Mesenchymal stem cell (in vitro differentiated cells and primary cell): ENCODE measurements at regions not wholly inside any gene's neighbourhood (a gene's known extent, or its start where the extent isn't known, plus 50 kb on each side); places are given as distances from the start of the nearest gene placed in this dataset.

Source experiments
- DNase-seq: peaks from one replicate; pipeline ENCODE4 v3.0.0-alpha.2; 2013
- H2AFZ ChIP-seq: one replicate; pipeline ENCODE4 v1.6.1; 2013; ENCODE audit warnings: low read depth, mild to moderate bottlenecking, control low read depth, inconsistent platforms, low read length, moderate library complexity
- H2AK5ac ChIP-seq: 2 replicates; pipeline ENCODE4 v1.6.1; 2013; ENCODE audit warnings: low read length, moderate library complexity, mild to moderate bottlenecking, inconsistent platforms; ENCODE audit not compliant: severe bottlenecking
- H2BK120ac ChIP-seq: one replicate; pipeline ENCODE4 v1.6.1; 2013; ENCODE audit warnings: low read depth, mild to moderate bottlenecking, inconsistent platforms, low read length, moderate library complexity
- H2BK12ac ChIP-seq, 2 experiments: one replicate each; pipeline ENCODE4 v1.6.1; 2013; ENCODE audit warnings: inconsistent platforms in 2 of 2, low read length in 2 of 2, mild to moderate bottlenecking in 2 of 2, moderate library complexity in 2 of 2, control low read depth in 1 of 2
- H2BK15ac ChIP-seq: one replicate; pipeline ENCODE4 v1.6.1; 2013; ENCODE audit warnings: mild to moderate bottlenecking, low read depth, inconsistent platforms; ENCODE audit not compliant: poor library complexity, severe bottlenecking
- H2BK5ac ChIP-seq: 2 replicates; pipeline ENCODE4 v1.6.1; 2013; ENCODE audit warnings: low read depth, mild to moderate bottlenecking, low read length, control low read depth, inconsistent platforms; ENCODE audit not compliant: poor library complexity, severe bottlenecking
- H3K14ac ChIP-seq, 2 experiments: one replicate each; pipeline ENCODE4 v1.6.1; 2013; ENCODE audit warnings: inconsistent platforms in 2 of 2, low read length in 2 of 2, control low read depth in 1 of 2, mild to moderate bottlenecking in 1 of 2, moderate library complexity in 1 of 2
- H3K18ac ChIP-seq, 2 experiments: one replicate each; pipeline ENCODE4 v1.6.1; 2013; ENCODE audit warnings: inconsistent platforms in 2 of 2, low read length in 2 of 2, control low read depth in 1 of 2, low read depth in 1 of 2, mild to moderate bottlenecking in 1 of 2
- H3K23ac ChIP-seq, 2 experiments: one replicate each; pipeline ENCODE4 v1.6.1; 2013; ENCODE audit warnings: inconsistent platforms in 2 of 2, low read length in 2 of 2, mild to moderate bottlenecking in 2 of 2, moderate library complexity in 2 of 2, control low read depth in 1 of 2
- H3K27ac ChIP-seq: 2 replicates; pipeline ENCODE4 v1.5.1; 2013; ENCODE audit warnings: mild to moderate bottlenecking, moderate library complexity, low read length, control low read depth, inconsistent platforms; ENCODE audit not compliant: poor library complexity, severe bottlenecking
- H3K27me3 ChIP-seq, 2 experiments: 2 replicates each; pipeline versions ENCODE4 v1.6.1 to v1.7.0; 2013; ENCODE audit warnings: low read length in 2 of 2, mild to moderate bottlenecking in 2 of 2, moderate library complexity in 2 of 2, control low read depth in 1 of 2, inconsistent platforms in 1 of 2; ENCODE audit not compliant: control insufficient read depth in 1 of 2, insufficient read depth in 1 of 2
- H3K36me3 ChIP-seq, 2 experiments: 2 replicates each; pipeline versions ENCODE4 v1.6.1 to v1.7.0; 2013; ENCODE audit warnings: low read length in 2 of 2, control low read depth in 1 of 2, inconsistent platforms in 1 of 2, low read depth in 1 of 2, mild to moderate bottlenecking in 1 of 2; ENCODE audit not compliant: insufficient read depth in 2 of 2, control insufficient read depth in 1 of 2
- H3K4ac ChIP-seq, 2 experiments: one replicate each; pipeline ENCODE4 v1.6.1; 2013; ENCODE audit warnings: inconsistent platforms in 2 of 2, low read length in 2 of 2, mild to moderate bottlenecking in 2 of 2, moderate library complexity in 2 of 2, control low read depth in 1 of 2, low read depth in 1 of 2
- H3K4me1 ChIP-seq: 2 replicates; pipeline ENCODE4 v1.6.1; 2013; ENCODE audit warnings: low read depth, low read length, control low read depth; ENCODE audit not compliant: control insufficient read depth, insufficient read depth
- H3K4me2 ChIP-seq: 2 replicates; pipeline ENCODE4 v1.6.1; 2013; ENCODE audit warnings: low read length, mild to moderate bottlenecking, inconsistent platforms; ENCODE audit not compliant: poor library complexity, severe bottlenecking
- H3K4me3 ChIP-seq, 2 experiments: 2 replicates each; pipeline versions ENCODE4 v1.5.1 to v1.7.0; 2013; ENCODE audit warnings: low read length in 2 of 2, mild to moderate bottlenecking in 2 of 2, control low read depth in 1 of 2, low read depth in 1 of 2; ENCODE audit not compliant: insufficient read depth in 1 of 2
- H3K79me1 ChIP-seq: replicated peaks from 2 replicates; pipeline ENCODE4 v1.6.1; 2013; ENCODE audit warnings: mild to moderate bottlenecking, control low read depth, low read length, inconsistent platforms; ENCODE audit not compliant: poor library complexity, severe bottlenecking
- H3K9ac ChIP-seq: 2 replicates; pipeline ENCODE4 v1.7.0; 2013; ENCODE audit warnings: mild to moderate bottlenecking, low read length, moderate library complexity
- H3K9me3 ChIP-seq: 2 replicates; pipeline ENCODE4 v1.7.0; 2013; ENCODE audit warnings: mild to moderate bottlenecking, low read length; ENCODE audit not compliant: control insufficient read depth
- H4K8ac ChIP-seq: one replicate; pipeline ENCODE4 v1.6.1; 2013; ENCODE audit warnings: inconsistent platforms, mild to moderate bottlenecking, low read length, moderate library complexity
- H4K91ac ChIP-seq: one replicate; pipeline ENCODE4 v1.6.1; 2013; ENCODE audit warnings: mild to moderate bottlenecking, low read length, inconsistent platforms
- WGBS: methylation state at CpG from one replicate; pipeline ENCODE4 v1.1.7; 2013; ENCODE audit warnings: mixed read lengths; 5-methylcytosine and 5-hydroxymethylcytosine counted together

- no peak overlapping the region for H3K9ac ChIP-seq
- no peaks in the 10 kb centered on the region for H3K36me3 ChIP-seq
- no peak overlapping the region for H2AFZ ChIP-seq
- no peak overlapping the region for H2BK5ac ChIP-seq
- peaks cover 11% of the 10 kb centered on the region for H3K9me3 ChIP-seq
- H2BK12ac ChIP-seq, result no peak overlapping the region
- no peak overlapping the region for H3K14ac ChIP-seq
- no peak for DNase-seq
- no peak overlapping the region for H3K18ac ChIP-seq
- H3K4me1 ChIP-seq, result no peaks in the 10 kb centered on the region
- no peaks in the 10 kb centered on the region for H3K79me1 ChIP-seq
- H2BK120ac ChIP-seq, result no peak overlapping the region
- H3K4me2 ChIP-seq, result no peak overlapping the region
- no peak overlapping the region for H3K4ac ChIP-seq
- peaks cover 14 to 48% of the 10 kb centered on the region in 2 experiments for H3K27me3 ChIP-seq
- H2AK5ac ChIP-seq, result no peak overlapping the region
- no peak overlapping the region for H3K23ac ChIP-seq
- no peak overlapping the region for H4K91ac ChIP-seq
- no peak overlapping the region for H3K4me3 ChIP-seq
- H4K8ac ChIP-seq, result no peak overlapping the region
- H2BK15ac ChIP-seq, result no peak overlapping the region
- 86% methylated on average over 5 of the region's 7 CpGs for WGBS
- no peak overlapping the region for H3K27ac ChIP-seq
Measured at GRCh38 chr5:37933576-37933975, 93.7 kb upstream of the GDNF start.

GRCh38 chr5:37932450-37932849 is 92.6 kb upstream of the GDNF start:
- Histone ChIP-seq H3K23ac (no peak overlapping the region), H2AFZ (no peak overlapping the region), H2BK120ac (no peak overlapping the region), H3K4ac (no peak overlapping the region), H3K36me3 (no peaks in the 10 kb centered on the region), H3K27me3 (peaks cover 14 to 45% of the 10 kb centered on the region in 2 experiments), H4K91ac (no peak overlapping the region), H3K27ac (no peak overlapping the region), H4K8ac (no peak overlapping the region), H3K4me1 (no peaks in the 10 kb centered on the region), H3K4me3 (no peak overlapping the region), H2AK5ac (no peak overlapping the region), H3K9me3 (peaks cover 9% of the 10 kb centered on the region), H2BK15ac (no peak overlapping the region), H2BK12ac (no peak overlapping the region), H2BK5ac (no peak overlapping the region), H3K9ac (no peak overlapping the region), H3K4me2 (no peak overlapping the region), H3K14ac (no peak overlapping the region), H3K79me1 (no peaks in the 10 kb centered on the region), H3K18ac (no peak overlapping the region)
- 83% methylated on average over 3 of the region's 3 CpGs for WGBS
- no peak for DNase-seq

- H3K4me3 ChIP-seq, result no peak overlapping the region
- no peak overlapping the region for H3K9ac ChIP-seq
- no peak overlapping the region for H4K8ac ChIP-seq
- peaks cover 14 to 45% of the 10 kb centered on the region in 2 experiments for H3K27me3 ChIP-seq
- no peaks in the 10 kb centered on the region for H3K4me1 ChIP-seq
- 100% methylated on average over 2 of the region's 2 CpGs for WGBS
- no peak overlapping the region for H2BK12ac ChIP-seq
- H2AK5ac ChIP-seq, result no peak overlapping the region
- DNase-seq, result no peak
- no peak overlapping the region for H2AFZ ChIP-seq
- no peak overlapping the region for H3K4me2 ChIP-seq
- peaks cover under 1% of the 10 kb centered on the region for H3K9me3 ChIP-seq
- no peak overlapping the region for H2BK5ac ChIP-seq
- no peak overlapping the region for H3K27ac ChIP-seq
- H4K91ac ChIP-seq, result no peak overlapping the region
- no peak overlapping the region for H2BK120ac ChIP-seq
- H3K14ac ChIP-seq, result no peak overlapping the region
- H3K18ac ChIP-seq, result no peak overlapping the region
- H3K36me3 ChIP-seq, result no peaks in the 10 kb centered on the region
- no peaks in the 10 kb centered on the region for H3K79me1 ChIP-seq
- no peak overlapping the region for H3K23ac ChIP-seq
- H2BK15ac ChIP-seq, result no peak overlapping the region
- no peak overlapping the region for H3K4ac ChIP-seq
Measured at GRCh38 chr5:37931541-37931940, 91.7 kb upstream of the GDNF start.

GRCh38 chr5:37930350-37930749 is 90.5 kb upstream of the GDNF start:
- Histone ChIP-seq H3K4me1 (no peaks in the 10 kb centered on the region), H2BK12ac (no peak overlapping the region), H2BK120ac (no peak overlapping the region), H3K9me3 (no peaks in the 10 kb centered on the region), H3K4me3 (no peak overlapping the region), H3K23ac (no peak overlapping the region), H3K27ac (no peak overlapping the region), H4K8ac (no peak overlapping the region), H3K4me2 (no peak overlapping the region), H3K18ac (no peak overlapping the region), H2BK5ac (no peak overlapping the region), H3K36me3 (no peaks in the 10 kb centered on the region), H2BK15ac (no peak overlapping the region), H3K14ac (no peak overlapping the region), H3K9ac (no peak overlapping the region), H2AFZ (no peak overlapping the region), H4K91ac (no peak overlapping the region), H3K79me1 (no peaks in the 10 kb centered on the region), H3K4ac (no peak overlapping the region), H2AK5ac (no peak overlapping the region), H3K27me3 (peaks cover 23 to 47% of the 10 kb centered on the region in 2 experiments)
- no peak for DNase-seq
- no CpG with 5 or more reads among the region's 2 CpGs for WGBS
